Neural crest cell (in vitro differentiated cells): ENCODE measurements at regions not wholly inside any gene's neighbourhood (a gene's known extent, or its start where the extent isn't known, plus 50 kb on each side); places are given as distances from the start of the nearest gene placed in this dataset.
"Not testable (repeated sequence)": the region's sequence is repeated elsewhere in the genome, so short reads cannot be mapped to it uniquely, and the experiment has no call there.

Experiments used
- DNase-seq: peaks from one replicate; pipeline ENCODE4 v3.0.0; 2021; ENCODE audit warnings: low read depth, mixed read lengths, low spot score
- H3K27ac Mint-ChIP-seq: one replicate; pipeline ENCODE4 v1.8.0; 2021; ENCODE audit warnings: mild to moderate bottlenecking, mixed read lengths; ENCODE audit not compliant: unreplicated experiment
- H3K27me3 Mint-ChIP-seq: 2 replicates; pipeline ENCODE4 v1.8.0; 2021; ENCODE audit warnings: low read depth, mild to moderate bottlenecking, mixed read lengths
- H3K36me3 Mint-ChIP-seq: 2 replicates; pipeline ENCODE4 v1.8.0; 2021; ENCODE audit warnings: low read depth, mild to moderate bottlenecking, mixed read lengths
- H3K4me1 Mint-ChIP-seq: 2 replicates; pipeline ENCODE4 v1.8.0; 2021; ENCODE audit warnings: mixed read lengths
- H3K4me3 Mint-ChIP-seq: one replicate; pipeline ENCODE4 v1.8.0; 2021; ENCODE audit warnings: mild to moderate bottlenecking, mixed read lengths
- H3K9me3 Mint-ChIP-seq: 2 replicates; pipeline ENCODE4 v1.8.0; 2021; ENCODE audit warnings: mixed read lengths
- CTCF ChIP-seq: fragments of 200-600 bp; sonication (generic); conservative IDR thresholded peaks from 2 replicates; pipeline ENCODE4 v1.5.0; 2021; ENCODE audit warnings: antibody characterized with exemption, mild to moderate bottlenecking

- TF ChIP-seq CTCF = no peak
- DNase-seq = no peak
- Mint-ChIP-seq H3K27me3 (no peaks in the 10 kb centered on the region), H3K36me3 (no peaks in the 10 kb centered on the region), H3K4me1 (no peaks in the 10 kb centered on the region), H3K4me3 (no peak overlapping the region), H3K27ac (no peak overlapping the region), H3K9me3 (no peaks in the 10 kb centered on the region)
Measured at GRCh38 chr4:106527316-106527715, 158.7 kb upstream of the GIMD1 start.

GRCh38 chr4:106525425-106525824 lies 156.8 kb upstream of the GIMD1 start:
- H3K36me3 Mint-ChIP-seq, DNase-seq, H3K27ac Mint-ChIP-seq, H3K9me3 Mint-ChIP-seq, H3K27me3 Mint-ChIP-seq, H3K4me1 Mint-ChIP-seq, H3K4me3 Mint-ChIP-seq: not testable (repeated sequence)

GRCh38 chr4:106524772-106525171 lies 156.2 kb upstream of the GIMD1 start:
- not testable (repeated sequence) for H3K9me3 Mint-ChIP-seq, H3K27ac Mint-ChIP-seq, H3K4me1 Mint-ChIP-seq, H3K36me3 Mint-ChIP-seq, DNase-seq, H3K4me3 Mint-ChIP-seq, H3K27me3 Mint-ChIP-seq

DNA sequence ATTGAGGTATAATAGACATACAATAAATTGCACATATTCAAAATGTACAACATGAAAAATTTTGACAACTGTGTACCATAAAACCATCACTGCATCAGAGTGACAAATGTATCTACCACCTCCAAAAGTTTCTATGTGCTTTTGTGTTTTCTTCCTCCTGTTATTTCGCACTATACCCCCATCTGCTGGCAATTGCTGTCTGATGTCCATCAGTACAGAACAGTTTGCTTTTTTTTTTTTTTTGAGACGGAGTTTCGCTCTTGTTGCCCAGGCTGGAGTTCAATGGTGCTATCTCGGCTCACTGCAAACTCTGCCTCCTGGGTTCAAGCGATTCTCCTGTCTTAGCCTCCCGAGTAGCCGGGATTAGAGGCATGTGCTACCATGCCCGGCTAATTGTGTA lies 154.3 kb upstream of the GIMD1 start:
- TF ChIP-seq CTCF = no peak
- Mint-ChIP-seq H3K27ac (no peak overlapping the region), H3K9me3 (no peaks in the 10 kb centered on the region), H3K27me3 (peaks cover 3% of the 10 kb centered on the region), H3K36me3 (no peaks in the 10 kb centered on the region), H3K4me3 (no peak overlapping the region), H3K4me1 (no peaks in the 10 kb centered on the region)
- DNase-seq = no peak

- peaks cover 4% of the 10 kb centered on the region for H3K9me3 Mint-ChIP-seq
- no peaks in the 10 kb centered on the region for H3K4me1 Mint-ChIP-seq
- no peak overlapping the region for H3K4me3 Mint-ChIP-seq
- H3K27me3 Mint-ChIP-seq = peaks cover 4% of the 10 kb centered on the region
- DNase-seq = no peak
- no peak for TF ChIP-seq CTCF
- H3K36me3 Mint-ChIP-seq = no peaks in the 10 kb centered on the region
- no peak overlapping the region for H3K27ac Mint-ChIP-seq
Measured at GRCh38 chr4:106512706-106513105, 144.1 kb upstream of the GIMD1 start.

- no peak overlapping the region for H3K4me3 Mint-ChIP-seq
- DNase-seq = no peak
- no peak overlapping the region for H3K27ac Mint-ChIP-seq
- no peaks in the 10 kb centered on the region for H3K4me1 Mint-ChIP-seq
- no peaks in the 10 kb centered on the region for H3K9me3 Mint-ChIP-seq
- no peaks in the 10 kb centered on the region for H3K36me3 Mint-ChIP-seq
- no peak for TF ChIP-seq CTCF
- peaks cover 7% of the 10 kb centered on the region for H3K27me3 Mint-ChIP-seq
Measured at GRCh38 chr4:106507440-106507839, 138.9 kb upstream of the GIMD1 start.
